SK-N-SH treated with all-trans-retinoic acid at 6 μM for 48 hours (cell line): ENCODE measurements at regions not wholly inside any gene's neighbourhood (a gene's known extent, or its start where the extent isn't known, plus 50 kb on each side); places are given as distances from the start of the nearest gene placed in this dataset.

Source experiments
- ATAC-seq: fragments of 200-7000 bp; cut with Tn5 transposase; 3 replicates; pipeline ENCODE4 v1.9.1; 2020; ENCODE audit warnings: mild to moderate bottlenecking, moderate library complexity
- ARNTL ChIP-seq: fragments of 450-650 bp; formaldehyde crosslinking; IDR thresholded peaks from 2 replicates; pipeline ENCODE4 v1.5.0; 2020; ENCODE audit warnings: low read depth, mild to moderate bottlenecking, moderate library complexity, borderline replicate concordance
- BACH2 ChIP-seq: fragments of 250-450 bp; sonication (Bioruptor Pico); IDR thresholded peaks from 2 replicates; pipeline ENCODE4 v1.9.0; 2021; ENCODE audit warnings: mild to moderate bottlenecking, borderline replicate concordance
- CREB5 ChIP-seq: fragments of 250-450 bp; sonication (Bioruptor Pico); IDR thresholded peaks from 2 replicates; pipeline ENCODE4 v1.5.1; 2020; ENCODE audit warnings: low read depth, mild to moderate bottlenecking, moderate library complexity
- CSDC2 ChIP-seq: fragments of 250-450 bp; sonication (Bioruptor Pico); IDR thresholded peaks from 2 replicates; pipeline ENCODE4 v1.5.0; 2020; ENCODE audit warnings: mild to moderate bottlenecking, moderate library complexity
- CSRNP3 ChIP-seq: fragments of 250-450 bp; sonication (Bioruptor Pico); IDR thresholded peaks from 2 replicates; pipeline ENCODE4 v1.5.1; 2021; ENCODE audit warnings: mild to moderate bottlenecking, moderate library complexity
- ESRRG ChIP-seq: fragments of 250-450 bp; sonication (Bioruptor Pico); IDR thresholded peaks from 2 replicates; pipeline ENCODE4 v1.6.1; 2021; ENCODE audit warnings: mild to moderate bottlenecking
- GLIS3 ChIP-seq: fragments of 250-450 bp; sonication (Bioruptor Pico); IDR thresholded peaks from 2 replicates; pipeline ENCODE4 v1.5.0; 2020; ENCODE audit warnings: mild to moderate bottlenecking, moderate library complexity
- ISL1 ChIP-seq: fragments of 250-450 bp; sonication (Bioruptor Pico); IDR thresholded peaks from 2 replicates; pipeline ENCODE4 v2.1.2; 2022; ENCODE audit warnings: mild to moderate bottlenecking, moderate library complexity
- OSR1 ChIP-seq: fragments of 250-450 bp; sonication (Bioruptor Pico); IDR thresholded peaks from 2 replicates; pipeline ENCODE4 v1.8.0; 2022; ENCODE audit warnings: moderate library complexity, mild to moderate bottlenecking, inconsistent platforms
- PATZ1 ChIP-seq: fragments of 250-450 bp; sonication (Bioruptor Pico); IDR thresholded peaks from 2 replicates; pipeline ENCODE4 v1.8.0; 2020; ENCODE audit warnings: mild to moderate bottlenecking, moderate library complexity, borderline replicate concordance
- POU6F1 ChIP-seq: fragments of 250-450 bp; sonication (Bioruptor Pico); IDR thresholded peaks from 2 replicates; pipeline ENCODE4 v1.8.0; 2021; ENCODE audit warnings: low read depth, mild to moderate bottlenecking, moderate library complexity, borderline replicate concordance
- PPARA ChIP-seq: fragments of 250-450 bp; sonication (Bioruptor Pico); IDR thresholded peaks from 2 replicates; pipeline ENCODE4 v1.5.0; 2020; ENCODE audit warnings: mild to moderate bottlenecking, borderline replicate concordance
- RARB ChIP-seq: fragments of 250-450 bp; sonication (Bioruptor Pico); IDR thresholded peaks from 2 replicates; pipeline ENCODE4 v1.8.0; 2021; ENCODE audit warnings: mild to moderate bottlenecking, moderate library complexity
- SNAI2 ChIP-seq: fragments of 250-450 bp; sonication (Bioruptor Pico); IDR thresholded peaks from 2 replicates; pipeline ENCODE4 v1.5.0; 2020; ENCODE audit warnings: mild to moderate bottlenecking, moderate library complexity
- TCF4 ChIP-seq: fragments of 250-450 bp; sonication (Bioruptor Pico); IDR thresholded peaks from 2 replicates; pipeline ENCODE4 v1.8.0; 2021; ENCODE audit warnings: mild to moderate bottlenecking, moderate library complexity, borderline replicate concordance
- TOX ChIP-seq: fragments of 250-450 bp; sonication (Bioruptor Pico); IDR thresholded peaks from 2 replicates; pipeline ENCODE4 v1.8.0; 2021; ENCODE audit warnings: mild to moderate bottlenecking, moderate library complexity, borderline replicate concordance
- TSHZ2 ChIP-seq: fragments of 250-450 bp; sonication (Bioruptor Pico); IDR thresholded peaks from 2 replicates; pipeline ENCODE4 v1.5.0; 2020; ENCODE audit warnings: mild to moderate bottlenecking, moderate library complexity
- ZC3H10 ChIP-seq: fragments of 250-450 bp; sonication (Bioruptor Pico); IDR thresholded peaks from 2 replicates; pipeline ENCODE4 v1.5.1; 2021; ENCODE audit warnings: mild to moderate bottlenecking, moderate library complexity
- ZFP3 ChIP-seq: fragments of 250-450 bp; sonication (Bioruptor Pico); IDR thresholded peaks from 2 replicates; pipeline ENCODE4 v1.5.0; 2020; ENCODE audit warnings: mild to moderate bottlenecking, moderate library complexity
- ZNF565 ChIP-seq: fragments of 450-650 bp; formaldehyde crosslinking; conservative IDR thresholded peaks from 2 replicates; pipeline ENCODE4 v1.5.0; 2020; ENCODE audit warnings: low read depth, mild to moderate bottlenecking, moderate library complexity
- ZNF70 ChIP-seq: fragments of 450-650 bp; formaldehyde crosslinking; IDR thresholded peaks from 2 replicates; pipeline ENCODE4 v1.5.0; 2020; ENCODE audit warnings: mild to moderate bottlenecking, moderate library complexity
- ZNF8 ChIP-seq: fragments of 450-650 bp; formaldehyde crosslinking; IDR thresholded peaks from 2 replicates; pipeline ENCODE4 v1.5.0; 2020; ENCODE audit warnings: mild to moderate bottlenecking, moderate library complexity

GRCh38 chr12:77319166-77319565 lies 253.8 kb upstream of the E2F7 start:
- ATAC-seq: no peak
- TF ChIP-seq CREB5 (CRISPR knock-in tag) (no peak), ZNF70 (CRISPR knock-in tag) (no peak), ARNTL (CRISPR knock-in tag) (no peak), ZC3H10 (CRISPR knock-in tag) (no peak), GLIS3 (CRISPR knock-in tag) (no peak), PATZ1 (CRISPR knock-in tag) (no peak), TCF4 (CRISPR knock-in tag) (no peak), RARB (CRISPR knock-in tag) (no peak), CSDC2 (no peak), SNAI2 (CRISPR knock-in tag) (no peak), CSRNP3 (no peak), TOX (CRISPR knock-in tag) (no peak), TSHZ2 (CRISPR knock-in tag) (no peak), ZFP3 (CRISPR knock-in tag) (no peak), ZNF8 (CRISPR knock-in tag) (no peak), PPARA (CRISPR knock-in tag) (no peak), BACH2 (CRISPR knock-in tag) (no peak), POU6F1 (no peak), ESRRG (no peak), ZNF565 (no peak)

- TF ChIP-seq ISL1 (CRISPR knock-in tag): no peak
- no peak for TF ChIP-seq PATZ1 (CRISPR knock-in tag)
- no peak for TF ChIP-seq PPARA (CRISPR knock-in tag)
- TF ChIP-seq CSRNP3: no peak
- TF ChIP-seq ESRRG: no peak
- no peak for TF ChIP-seq GLIS3 (CRISPR knock-in tag)
- no peak for TF ChIP-seq ARNTL (CRISPR knock-in tag)
- TF ChIP-seq OSR1 (CRISPR knock-in tag): no peak
- TF ChIP-seq CSDC2: no peak
- no peak for TF ChIP-seq ZNF565
- no peak for ATAC-seq
Measured at GRCh38 chr12:77315407-77315806, 250.0 kb upstream of the E2F7 start.
